ENCODE measurements at regions not wholly inside any gene's neighbourhood (a gene's known extent, or its start where the extent isn't known, plus 50 kb on each side); places are given as distances from the start of the nearest gene placed in this dataset.

DNA sequence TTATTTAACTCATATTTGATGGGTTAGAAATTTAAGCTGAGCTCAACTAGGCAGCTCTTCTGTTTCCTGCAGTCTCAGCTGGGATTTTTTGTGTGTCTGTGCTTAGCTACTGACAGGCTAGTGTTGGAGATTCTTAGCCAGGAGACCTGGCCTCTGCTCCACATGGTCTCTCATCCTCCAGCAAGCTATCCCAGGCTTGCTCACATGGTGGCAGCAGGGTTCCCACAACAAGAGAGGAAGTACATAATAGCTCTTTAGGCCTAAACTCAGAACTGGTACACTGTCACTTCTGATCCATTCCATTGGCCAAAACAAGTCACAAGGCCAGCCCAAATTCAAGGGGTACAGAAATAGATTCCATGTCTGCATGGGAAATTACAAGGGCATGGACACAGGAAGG is 406.2 kb downstream of the SUCLA2 start:
- no peaks in the 10 kb centered on the region for H3K79me1 ChIP-seq (ENCODE audit: low read depth in 1 of 2, low read length in 2 of 2)
- H3K4me1 ChIP-seq (ENCODE audit: control insufficient read depth, insufficient read depth, low read length), result no peaks in the 10 kb centered on the region
- intact Hi-C loops (cut with micrococcal nuclease), result loop anchor here (1.0 to 10.0 kb wide), 3 partner anchors 198 to 830 kb away; no protein-coding TSS in a partner anchor
- H3K56ac ChIP-seq (ENCODE audit: extremely low read depth, insufficient read depth, low read length), result no peak overlapping the region
- no peak overlapping the region for H3K14ac ChIP-seq (replicated peaks; ENCODE audit: low read depth, low read length)
- no peaks in the 10 kb centered on the region for H3K27me3 ChIP-seq (ENCODE audit: control insufficient read depth, insufficient read depth, low read length)
- no peak overlapping the region for H2BK20ac ChIP-seq (ENCODE audit: low read depth, low read length)
- dilution Hi-C loops (cut with HindIII; ENCODE audit: low sequenced_read_pairs, unreplicated experiment), result no loop called here
- peak overlapping the region; percentile 38 for H2AFZ ChIP-seq (replicated peaks; ENCODE audit: low read length, poor library complexity)
- H3K18ac ChIP-seq (ENCODE audit: low read depth, low read length), result no peak overlapping the region
- H4K20me1 ChIP-seq (ENCODE audit: insufficient read depth, low read length), result no peaks in the 10 kb centered on the region
- no peak overlapping the region for H4K5ac ChIP-seq (ENCODE audit: low read depth, low read length)
- TF ChIP-seq, protein P1, sequence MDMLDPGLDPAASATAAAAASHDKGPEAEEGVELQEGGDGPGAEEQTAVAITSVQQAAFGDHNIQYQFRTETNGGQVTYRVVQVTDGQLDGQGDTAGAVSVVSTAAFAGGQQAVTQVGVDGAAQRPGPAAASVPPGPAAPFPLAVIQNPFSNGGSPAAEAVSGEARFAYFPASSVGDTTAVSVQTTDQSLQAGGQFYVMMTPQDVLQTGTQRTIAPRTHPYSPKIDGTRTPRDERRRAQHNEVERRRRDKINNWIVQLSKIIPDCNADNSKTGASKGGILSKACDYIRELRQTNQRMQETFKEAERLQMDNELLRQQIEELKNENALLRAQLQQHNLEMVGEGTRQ (IDR thresholded peaks at IDR 0.05; ENCODE audit: low read depth, low read length), result no peak
- TF ChIP-seq CHD1 (IDR thresholded peaks at IDR 0.05; ENCODE audit: low read depth, low read length) (no peak), MXI1 (IDR thresholded peaks at IDR 0.05; ENCODE audit: borderline replicate concordance, low read depth, low read length) (no peak), SMC3 (IDR thresholded peaks at IDR 0.05; ENCODE audit: low read depth, low read length) (no peak)
- POLR2A ChIA-PET (ENCODE audit: unreplicated experiment), result no interaction called here
- no peak overlapping the region for H3K23ac ChIP-seq (ENCODE audit: low read depth, low read length)
- no peak for ATAC-seq (ENCODE audit: low read depth)
- H3K9me3 ChIP-seq (ENCODE audit: control insufficient read depth, insufficient read depth, low read length), result peaks cover 3% of the 10 kb centered on the region; the same call in 1 of the 2 replicates
- no peak overlapping the region for H4K91ac ChIP-seq (ENCODE audit: insufficient read depth, low read depth, low read length)
- no peak overlapping the region for H3K9ac ChIP-seq (ENCODE audit: low read depth, low read length)
- no peak overlapping the region for H2AK5ac ChIP-seq (ENCODE audit: low read depth, low read length)
- no peaks in the 10 kb centered on the region for H3K36me3 ChIP-seq (ENCODE audit: control insufficient read depth, insufficient read depth, low read length)
- H4K8ac ChIP-seq (ENCODE audit: low read depth in 2 of 2, low read length in 2 of 2), result no peak overlapping the region
- no peak overlapping the region for H2AK9ac ChIP-seq (replicated peaks; ENCODE audit: low read depth, low read length, poor library complexity)
- no TSS peak for BruUV-seq (replicated peaks)
- CTCF ChIA-PET, result interaction anchor here (0.9 kb wide), 1 partner anchor 63 kb away, joined by 3 read pairs; no protein-coding TSS in a partner anchor
- peak; percentile 1 for DNase-seq
- no peaks in the 10 kb centered on the region for H3K9me1 ChIP-seq (ENCODE audit: insufficient read depth, low read length)
- no peak overlapping the region for H3K4ac ChIP-seq (ENCODE audit: low read depth, low read length)
- no peak overlapping the region for H3K27ac ChIP-seq (ENCODE audit: insufficient read depth, low read length)
- no peak overlapping the region for H2BK120ac ChIP-seq (ENCODE audit: low read depth, low read length)
- no peak overlapping the region for H2BK5ac ChIP-seq (ENCODE audit: low read depth, low read length, poor library complexity, severe bottlenecking)
- in situ Hi-C loops (cut with MboI; ENCODE audit: low sequenced_read_pairs), result no loop called here
- H3K4me2 ChIP-seq (ENCODE audit: low read depth, low read length), result no peak overlapping the region
- no peak overlapping the region for H2BK15ac ChIP-seq (ENCODE audit: low read depth, low read length)
- no peak overlapping the region for H3K4me3 ChIP-seq (ENCODE audit: insufficient read depth, low read depth, low read length)
